ENCODE measurements at regions not wholly inside any gene's neighbourhood (a gene's known extent, or its start where the extent isn't known, plus 50 kb on each side); places are given as distances from the start of the nearest gene placed in this dataset.
"Not testable (repeated sequence)": the region's sequence is repeated elsewhere in the genome, so short reads cannot be mapped to it uniquely, and the experiment has no call there.

GRCh38 chr5:156052656-156053055 lies 274.3 kb upstream of the SGCD start:
- CTCF ChIA-PET = no interaction called here

GRCh38 chr5:156053056-156053455 lies 273.9 kb upstream of the SGCD start:
- Mint-ChIP-seq H3K36me3 (no peaks in the 10 kb centered on the region), H3K27me3 (peaks cover 3% of the 10 kb centered on the region), H3K9me3 (no peaks in the 10 kb centered on the region), H3K4me3 (no peak overlapping the region), H3K4me1 (ENCODE audit: low read depth) (no peaks in the 10 kb centered on the region), H3K27ac (no peak overlapping the region)
- intact Hi-C loops (cut with micrococcal nuclease) = no loop called here
- ChIA-PET CTCF (no interaction called here), POLR2A (no interaction called here)
- DNase-seq = no peak

More at GRCh38 chr5:156052656-156053055, 274.3 kb upstream of the SGCD start:
- no peak for DNase-seq
- Mint-ChIP-seq H3K9me3 (no peaks in the 10 kb centered on the region), H3K4me1 (ENCODE audit: low read depth) (no peaks in the 10 kb centered on the region), H3K36me3 (no peaks in the 10 kb centered on the region), H3K4me3 (no peak overlapping the region), H3K27me3 (peaks cover 3% of the 10 kb centered on the region), H3K27ac (no peak overlapping the region)
- intact Hi-C loops (cut with micrococcal nuclease) = no loop called here
- POLR2A ChIA-PET = no interaction called here

GRCh38 chr5:156076912-156077311 lies 250.1 kb upstream of the SGCD start:
- CTCF ChIA-PET = no interaction called here
- peaks cover 16% of the 10 kb centered on the region for H3K9me3 Mint-ChIP-seq
- no peaks in the 10 kb centered on the region for H3K27me3 Mint-ChIP-seq
- intact Hi-C loops (cut with micrococcal nuclease) = no loop called here
- POLR2A ChIA-PET = no interaction called here
- no peaks in the 10 kb centered on the region for H3K4me1 Mint-ChIP-seq (ENCODE audit: low read depth)
- no peak overlapping the region for H3K4me3 Mint-ChIP-seq
- no peak for DNase-seq
- no peak overlapping the region for H3K27ac Mint-ChIP-seq
- H3K36me3 Mint-ChIP-seq = no peaks in the 10 kb centered on the region

- CTCF ChIA-PET = no interaction called here
- Mint-ChIP-seq H3K9me3 (peaks cover 17% of the 10 kb centered on the region), H3K27ac (no peak overlapping the region), H3K27me3 (no peaks in the 10 kb centered on the region), H3K4me3 (no peak overlapping the region), H3K36me3 (no peaks in the 10 kb centered on the region), H3K4me1 (ENCODE audit: low read depth) (no peaks in the 10 kb centered on the region)
- POLR2A ChIA-PET = no interaction called here
- DNase-seq = no peak
- intact Hi-C loops (cut with micrococcal nuclease) = no loop called here
Measured at GRCh38 chr5:156087577-156088110, 239.3 kb upstream of the SGCD start.

GRCh38 chr5:156089955-156090940 lies 236.7 kb upstream of the SGCD start:
- H3K9me3 Mint-ChIP-seq = peaks cover 17% of the 10 kb centered on the region
- H3K36me3 Mint-ChIP-seq; DNase-seq; H3K4me3 Mint-ChIP-seq; H3K27me3 Mint-ChIP-seq; intact Hi-C loops (cut with micrococcal nuclease); H3K27ac Mint-ChIP-seq; POLR2A ChIA-PET; H3K4me1 Mint-ChIP-seq (ENCODE audit: low read depth): not testable (repeated sequence)
- CTCF ChIA-PET = interaction anchor here (0.6 kb wide), 1 partner anchor 847 kb away, joined by 3 read pairs; no protein-coding TSS in a partner anchor

GRCh38 chr5:156093024-156093423 lies 233.9 kb upstream of the SGCD start:
- POLR2A ChIA-PET = no interaction called here
- CTCF ChIA-PET = no interaction called here
- Mint-ChIP-seq H3K9me3 (peaks cover 17% of the 10 kb centered on the region), H3K27me3 (no peaks in the 10 kb centered on the region), H3K4me3 (no peak overlapping the region), H3K27ac (no peak overlapping the region), H3K36me3 (no peaks in the 10 kb centered on the region), H3K4me1 (ENCODE audit: low read depth) (no peaks in the 10 kb centered on the region)
- intact Hi-C loops (cut with micrococcal nuclease) = no loop called here
- DNase-seq = no peak

- intact Hi-C loops (cut with micrococcal nuclease) = no loop called here
- no peak for DNase-seq
- Mint-ChIP-seq H3K9me3 (peaks cover 17% of the 10 kb centered on the region), H3K4me1 (ENCODE audit: low read depth) (no peaks in the 10 kb centered on the region), H3K4me3 (no peak overlapping the region), H3K27ac (no peak overlapping the region), H3K27me3 (no peaks in the 10 kb centered on the region), H3K36me3 (no peaks in the 10 kb centered on the region)
- CTCF ChIA-PET = no interaction called here
- POLR2A ChIA-PET = no interaction called here
Measured at GRCh38 chr5:156094001-156094400, 233.0 kb upstream of the SGCD start.

- H3K4me1 Mint-ChIP-seq (ENCODE audit: low read depth) = no peaks in the 10 kb centered on the region
- intact Hi-C loops (cut with micrococcal nuclease) = no loop called here
- DNase-seq = no peak
- H3K9me3 Mint-ChIP-seq = peaks cover 2% of the 10 kb centered on the region
- H3K27me3 Mint-ChIP-seq = no peaks in the 10 kb centered on the region
- no peak overlapping the region for H3K4me3 Mint-ChIP-seq
- no peaks in the 10 kb centered on the region for H3K36me3 Mint-ChIP-seq
- H3K27ac Mint-ChIP-seq = no peak overlapping the region
- ChIA-PET CTCF (no interaction called here), POLR2A (no interaction called here)
Measured at GRCh38 chr5:156095709-156096241, 231.2 kb upstream of the SGCD start.

GRCh38 chr5:156096259-156096658 lies 230.7 kb upstream of the SGCD start:
- POLR2A ChIA-PET = no interaction called here

GRCh38 chr5:156103155-156103885 lies 223.6 kb upstream of the SGCD start:
- ChIA-PET POLR2A (no interaction called here), CTCF (no interaction called here)

More at GRCh38 chr5:156096259-156096658, 230.7 kb upstream of the SGCD start:
- CTCF ChIA-PET = no interaction called here
- Mint-ChIP-seq H3K36me3 (no peaks in the 10 kb centered on the region), H3K4me3 (no peak overlapping the region), H3K4me1 (ENCODE audit: low read depth) (no peaks in the 10 kb centered on the region), H3K27ac (no peak overlapping the region), H3K9me3 (no peaks in the 10 kb centered on the region), H3K27me3 (no peaks in the 10 kb centered on the region)
- intact Hi-C loops (cut with micrococcal nuclease) = no loop called here
- no peak for DNase-seq

GRCh38 chr5:156109317-156110023 lies 217.5 kb upstream of the SGCD start:
- intact Hi-C loops (cut with micrococcal nuclease) = no loop called here
- no peak overlapping the region for H3K4me3 Mint-ChIP-seq
- CTCF ChIA-PET = no interaction called here
- H3K36me3 Mint-ChIP-seq = no peaks in the 10 kb centered on the region
- POLR2A ChIA-PET = no interaction called here
- H3K9me3 Mint-ChIP-seq = no peaks in the 10 kb centered on the region
- no peaks in the 10 kb centered on the region for H3K4me1 Mint-ChIP-seq (ENCODE audit: low read depth)
- no peak for DNase-seq
- peaks cover 4% of the 10 kb centered on the region for H3K27me3 Mint-ChIP-seq
- no peak overlapping the region for H3K27ac Mint-ChIP-seq

More at GRCh38 chr5:156103155-156103885, 223.6 kb upstream of the SGCD start:
- no peak for DNase-seq
- Mint-ChIP-seq H3K36me3 (no peaks in the 10 kb centered on the region), H3K4me1 (ENCODE audit: low read depth) (no peaks in the 10 kb centered on the region), H3K9me3 (no peaks in the 10 kb centered on the region), H3K27me3 (peaks cover 4% of the 10 kb centered on the region), H3K27ac (no peak overlapping the region), H3K4me3 (no peak overlapping the region)
- intact Hi-C loops (cut with micrococcal nuclease) = no loop called here

- Mint-ChIP-seq H3K36me3 (no peaks in the 10 kb centered on the region), H3K27ac (no peak overlapping the region), H3K9me3 (no peaks in the 10 kb centered on the region), H3K27me3 (peaks cover 4% of the 10 kb centered on the region), H3K4me3 (no peak overlapping the region), H3K4me1 (ENCODE audit: low read depth) (no peaks in the 10 kb centered on the region)
- intact Hi-C loops (cut with micrococcal nuclease) = no loop called here
- DNase-seq = no peak
- CTCF ChIA-PET = no interaction called here
- POLR2A ChIA-PET = no interaction called here
Measured at GRCh38 chr5:156119692-156120091, 207.3 kb upstream of the SGCD start.

All from activated CD4-positive, alpha-beta memory T cell treated with anti-CD3 and anti-CD28 coated beads for 36 hours (primary cell).